Ureter (tissue), 1 donor: ENCODE measurements at regions not wholly inside any gene's neighbourhood (a gene's known extent, or its start where the extent isn't known, plus 50 kb on each side); places are given as distances from the start of the nearest gene placed in this dataset.
"Not testable (repeated sequence)": the region's sequence is repeated elsewhere in the genome, so short reads cannot be mapped to it uniquely, and the experiment has no call there.

Experiments used
- DNase-seq: peaks from one replicate; pipeline ENCODE4 v3.0.0-alpha.2; 2020; ENCODE audit warnings: low spot score
- donor health status: DM: yes; HTN: yes; CAD: no.

DNA sequence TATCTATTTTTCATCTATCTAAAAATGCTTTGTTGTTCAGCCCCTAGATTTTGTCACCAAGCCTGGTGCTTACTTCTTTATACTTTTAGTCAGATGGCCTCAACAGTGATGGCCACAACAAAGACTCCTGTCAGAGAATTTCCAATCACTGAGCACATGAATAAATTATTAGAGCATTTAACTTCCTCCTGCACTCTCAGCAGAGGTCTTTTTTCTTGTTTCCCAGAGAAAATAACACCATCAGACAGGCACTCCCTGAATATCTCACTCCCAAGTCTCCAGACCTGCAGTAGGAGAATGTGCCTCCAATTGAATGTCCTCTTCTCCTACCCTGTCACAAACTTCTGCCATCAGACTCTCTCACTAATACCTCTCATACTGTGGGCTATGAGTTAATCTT, 616.0 kb upstream of the NR5A2 start:
- DNase-seq = no peak

GRCh38 chr1:199422206-199422605, 605.3 kb upstream of the NR5A2 start:
- no peak for DNase-seq

GRCh38 chr1:199447906-199448305, 579.6 kb upstream of the NR5A2 start:
- DNase-seq = no peak

GRCh38 chr1:199448646-199449045, 578.9 kb upstream of the NR5A2 start:
- no peak for DNase-seq

- DNase-seq = no peak
Observed at GRCh38 chr1:199449221-199449620, 578.3 kb upstream of the NR5A2 start.

- no peak for DNase-seq
Observed at GRCh38 chr1:199449681-199450080, 577.8 kb upstream of the NR5A2 start.

DNA sequence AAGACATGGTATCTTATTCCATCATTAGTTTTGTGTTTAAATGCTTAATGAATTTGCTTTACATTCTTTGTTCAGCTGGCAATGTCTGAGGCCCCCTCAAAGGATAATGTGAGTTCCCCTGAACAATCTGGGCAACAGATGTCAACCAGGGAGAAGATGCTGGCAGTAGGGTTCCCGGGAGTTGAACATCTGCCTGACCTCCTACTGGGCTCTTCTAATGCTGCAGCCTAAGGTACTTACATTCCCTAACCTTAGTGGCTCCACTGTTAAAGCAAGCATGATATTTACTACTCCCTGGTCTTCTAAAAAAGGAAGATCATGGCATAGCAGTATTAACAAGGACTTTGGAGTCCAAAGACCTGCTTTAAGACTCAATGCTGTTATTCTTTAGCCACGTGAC, 574.9 kb upstream of the NR5A2 start:
- no peak for DNase-seq

DNA sequence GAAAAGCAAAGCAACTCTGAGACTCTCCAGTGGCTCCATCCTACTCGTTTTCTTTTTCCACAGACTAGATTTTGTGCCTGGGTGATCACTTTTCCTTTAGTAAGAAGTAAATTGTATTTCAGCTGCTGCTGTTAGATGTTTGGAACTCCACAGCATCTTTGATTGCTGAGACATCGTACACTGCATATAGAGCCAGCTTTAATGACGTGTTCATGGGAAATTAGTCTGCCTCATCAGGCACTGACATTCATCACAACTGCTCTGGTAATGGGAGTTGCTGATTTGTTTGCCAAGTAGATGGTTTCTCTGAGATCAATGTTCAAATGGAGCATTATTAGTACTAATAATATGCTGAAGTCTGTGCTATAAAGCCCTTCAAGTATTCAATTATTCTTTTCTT, 573.8 kb upstream of the NR5A2 start:
- no peak for DNase-seq

DNA sequence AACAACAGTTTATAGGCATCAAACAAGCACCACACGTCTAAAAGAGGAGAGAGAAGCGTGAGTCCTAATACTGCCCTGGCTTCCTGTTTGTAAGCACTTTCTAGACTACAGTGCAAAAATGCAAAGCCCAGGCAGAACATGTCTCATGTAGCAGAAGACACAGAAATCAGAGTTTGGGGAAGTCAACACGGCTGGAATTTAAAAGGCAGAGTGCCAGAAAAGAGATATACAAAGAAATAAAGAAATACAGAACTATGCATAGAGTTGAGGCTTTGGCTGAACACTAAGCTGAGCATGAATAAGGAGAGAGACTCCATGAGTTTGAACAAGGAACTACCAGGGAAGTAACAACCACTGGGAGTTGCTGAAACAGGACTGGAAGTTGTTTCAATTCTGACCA, 566.6 kb upstream of the NR5A2 start:
- DNase-seq = no peak

GRCh38 chr1:199463521-199464127, 563.9 kb upstream of the NR5A2 start:
- DNase-seq = no peak

DNA sequence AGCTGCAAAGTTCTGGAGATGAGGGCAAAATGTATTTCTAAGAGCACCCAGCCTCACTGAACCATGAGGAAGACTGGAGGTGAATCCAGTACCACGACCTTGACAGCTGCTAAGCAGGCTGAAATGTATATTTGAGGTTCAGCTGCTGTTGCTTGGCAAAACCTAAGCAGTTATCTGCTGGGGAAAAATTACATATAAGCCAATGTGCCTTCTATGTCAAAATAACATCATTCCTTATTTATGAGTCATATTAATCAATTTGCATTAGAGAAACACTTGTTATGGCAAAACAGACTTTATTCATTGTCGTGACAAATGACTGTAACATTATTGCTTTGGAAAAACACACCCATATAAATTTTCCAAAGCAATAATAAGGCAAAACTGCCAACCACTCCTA, 560.5 kb upstream of the NR5A2 start:
- DNase-seq = no peak

- no peak for DNase-seq
Observed at GRCh38 chr1:199472018-199472417, 555.5 kb upstream of the NR5A2 start.

DNA sequence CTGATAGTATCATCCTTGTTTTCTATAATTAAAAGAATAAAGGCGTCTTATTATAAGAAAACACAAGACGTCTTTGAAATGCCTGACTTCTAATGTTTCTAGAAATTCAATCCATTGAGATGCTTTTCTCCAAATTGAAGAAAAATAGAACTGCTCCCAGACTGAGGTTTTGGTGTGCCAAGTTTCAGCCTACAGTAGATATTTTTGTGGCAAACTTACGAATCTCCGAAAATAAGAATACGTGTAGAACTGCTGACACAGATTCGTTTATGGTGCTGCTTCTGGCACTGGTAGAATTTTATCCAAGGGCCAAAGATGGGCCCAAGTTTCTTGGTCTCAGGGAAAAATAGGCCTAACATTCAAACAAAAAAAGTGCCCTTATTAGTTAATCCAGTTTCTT, 554.5 kb upstream of the NR5A2 start:
- DNase-seq = no peak

GRCh38 chr1:199474738-199475137, 552.8 kb upstream of the NR5A2 start:
- DNase-seq = no peak

DNA sequence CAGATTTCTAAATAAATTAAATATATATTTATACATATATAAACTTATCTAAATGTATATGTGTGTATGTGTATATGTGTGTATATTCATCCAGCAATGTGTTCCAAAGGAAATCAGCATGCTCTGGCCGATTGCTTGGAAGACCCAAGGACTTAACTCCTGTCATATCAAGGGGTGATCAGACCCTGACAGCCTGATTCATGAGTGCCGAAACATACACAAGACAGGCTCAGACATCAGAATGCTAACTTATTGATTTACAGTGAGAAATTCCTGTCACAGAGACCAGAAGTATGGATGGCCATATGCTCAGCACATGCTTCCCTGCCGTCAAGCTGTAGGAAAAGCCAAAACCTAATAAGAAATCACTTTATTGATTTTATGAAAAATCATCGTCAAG, 545.1 kb upstream of the NR5A2 start:
- no peak for DNase-seq

DNA sequence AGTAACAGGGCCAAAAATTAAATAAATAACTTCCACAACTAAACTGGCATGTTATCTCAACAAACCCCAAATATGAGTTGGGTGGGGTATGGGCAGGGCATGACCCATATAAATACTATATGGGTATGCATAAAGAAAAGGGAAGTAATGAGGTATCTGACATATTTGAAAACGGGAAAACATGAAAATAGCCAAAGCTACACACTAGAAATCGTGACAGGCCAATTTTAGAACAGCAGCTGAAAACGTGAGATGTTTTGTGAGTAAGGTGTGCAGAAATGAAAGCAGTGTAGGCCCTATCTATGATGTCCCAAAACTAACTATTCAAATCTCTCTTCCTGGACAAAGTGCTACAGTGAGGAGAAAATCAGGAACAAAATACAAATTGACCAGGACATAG, 537.9 kb upstream of the NR5A2 start:
- DNase-seq = no peak

GRCh38 chr1:199490769-199491527, 536.6 kb upstream of the NR5A2 start:
- DNase-seq = no peak

DNA sequence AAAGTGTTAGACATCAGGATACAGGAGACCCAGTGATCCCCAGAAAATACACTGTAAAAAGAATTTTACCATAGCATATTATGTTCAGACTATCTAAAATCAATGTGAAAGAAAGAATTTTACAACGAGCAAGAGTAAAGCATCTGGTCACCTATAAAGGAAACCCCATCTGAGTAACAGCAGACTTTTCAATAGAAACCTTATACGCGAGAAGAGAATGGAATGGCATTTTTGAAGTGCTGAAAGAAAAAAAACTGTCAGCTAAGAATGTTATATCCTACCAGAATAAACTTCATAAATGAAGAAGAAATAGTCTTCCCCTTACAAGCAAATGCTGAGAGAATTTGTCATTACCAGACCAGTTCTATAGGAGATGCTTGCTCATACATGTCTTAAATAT, 532.1 kb upstream of the NR5A2 start:
- DNase-seq = no peak

DNA sequence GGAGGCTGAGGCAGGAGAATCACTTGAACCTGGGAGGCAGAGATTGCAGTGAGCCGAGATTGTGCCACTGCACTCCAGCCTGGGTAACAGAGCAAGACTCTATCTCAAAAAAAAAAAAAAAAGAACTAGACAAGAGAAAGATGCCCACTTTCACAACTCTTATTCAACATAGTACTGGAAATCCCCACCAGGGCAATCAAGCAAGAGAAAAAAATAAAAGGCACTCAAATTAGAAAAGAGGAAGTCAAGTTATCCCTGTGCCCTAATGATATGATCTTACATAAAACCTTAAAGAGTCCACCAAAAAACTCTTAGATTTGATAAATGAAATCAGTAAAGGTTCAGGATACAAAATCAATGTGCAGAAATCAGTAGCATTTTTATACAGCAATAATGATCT, 528.7 kb upstream of the NR5A2 start:
- DNase-seq = not testable (repeated sequence)

DNA sequence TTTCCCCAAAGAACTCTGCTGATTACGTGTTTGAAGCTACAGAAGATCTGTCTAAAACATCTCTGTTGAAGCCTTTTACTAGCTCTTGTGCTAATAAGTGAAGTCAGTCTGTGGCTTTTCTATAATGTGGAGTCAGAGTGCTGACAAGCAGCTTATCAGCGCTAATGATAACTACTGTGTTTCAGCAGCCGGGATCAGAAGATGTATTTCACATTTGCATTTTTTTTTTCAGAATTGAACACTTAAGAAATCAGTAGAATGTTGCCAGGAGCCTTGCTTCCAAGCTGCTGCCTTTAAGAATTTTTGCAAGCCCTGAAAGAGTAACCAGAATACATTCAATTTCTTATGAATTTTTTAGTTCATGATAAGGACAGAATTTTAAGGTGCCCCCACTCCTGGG, 519.4 kb upstream of the NR5A2 start:
- no peak for DNase-seq

DNA sequence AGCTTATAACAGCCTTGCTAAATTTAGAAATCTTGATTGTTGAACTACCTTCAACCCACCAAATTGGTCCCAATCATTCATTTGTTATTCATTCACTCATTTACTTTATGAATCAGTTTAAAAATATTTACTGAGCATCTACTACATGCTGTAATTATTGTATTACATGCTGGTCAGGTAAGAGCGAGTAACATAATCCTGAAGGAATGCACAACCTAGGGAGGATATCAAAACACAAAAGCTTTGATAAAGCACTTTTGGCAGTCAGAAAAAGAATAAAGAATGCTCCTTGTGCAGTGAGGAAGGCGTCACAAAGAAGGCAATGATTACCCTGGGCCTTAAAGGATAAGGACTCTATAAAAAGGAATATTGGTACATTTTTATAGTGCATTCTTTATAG, 518.9 kb upstream of the NR5A2 start:
- no peak for DNase-seq

GRCh38 chr1:199509456-199509855, 518.1 kb upstream of the NR5A2 start:
- no peak for DNase-seq

DNA sequence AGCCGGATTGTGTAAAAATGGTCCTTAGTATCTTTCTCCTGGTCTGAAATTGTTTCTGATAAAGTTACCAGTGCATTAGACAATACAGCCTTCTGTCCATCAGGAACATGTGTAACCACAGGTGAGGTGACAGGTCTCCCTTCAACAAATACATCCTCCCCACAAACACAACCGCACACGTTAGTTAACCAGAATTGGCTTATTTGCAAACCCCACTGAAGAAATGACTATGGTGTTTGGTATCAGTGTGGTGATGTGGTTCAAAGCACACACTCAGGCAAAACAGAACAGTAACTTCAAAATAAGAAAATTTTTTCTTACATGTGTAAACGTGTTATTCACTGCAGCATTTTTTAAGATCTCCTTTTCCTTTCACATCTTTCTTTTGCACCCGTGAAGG, 517.2 kb upstream of the NR5A2 start:
- DNase-seq = no peak
